Middle frontal gyrus (tissue), 1 donor: ENCODE measurements at regions not wholly inside any gene's neighbourhood (a gene's known extent, or its start where the extent isn't known, plus 50 kb on each side); places are given as distances from the start of the nearest gene placed in this dataset.
"Not testable (repeated sequence)": the region's sequence is repeated elsewhere in the genome, so short reads cannot be mapped to it uniquely, and the experiment has no call there.

ENCODE experiments used
- DNase-seq: peaks from one replicate; pipeline ENCODE4 v3.0.0-alpha.2; 2015; ENCODE audit warnings: low spot score; ENCODE audit errors: extremely low spot score

DNA sequence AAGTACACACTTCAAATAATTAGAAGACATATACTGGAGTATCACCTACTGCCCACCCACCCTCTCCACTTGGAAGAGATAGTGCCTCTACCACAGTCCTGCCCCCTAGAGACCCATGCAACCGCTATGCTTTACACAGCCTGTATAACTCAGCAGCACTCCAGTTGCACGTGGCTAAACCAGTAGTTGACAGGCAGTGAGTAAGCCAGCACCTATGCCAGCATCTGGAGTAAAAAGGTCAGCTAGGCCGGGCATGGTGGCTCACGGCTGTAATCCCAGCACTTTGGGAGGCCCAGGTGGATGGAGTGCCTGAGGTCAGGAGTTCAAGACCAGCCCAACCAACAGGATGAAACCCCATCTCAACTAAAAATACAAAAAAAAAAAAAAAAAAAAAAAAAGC, 356.4 kb downstream of the NR2F1-AS1 start:
- DNase-seq = no peak

DNA sequence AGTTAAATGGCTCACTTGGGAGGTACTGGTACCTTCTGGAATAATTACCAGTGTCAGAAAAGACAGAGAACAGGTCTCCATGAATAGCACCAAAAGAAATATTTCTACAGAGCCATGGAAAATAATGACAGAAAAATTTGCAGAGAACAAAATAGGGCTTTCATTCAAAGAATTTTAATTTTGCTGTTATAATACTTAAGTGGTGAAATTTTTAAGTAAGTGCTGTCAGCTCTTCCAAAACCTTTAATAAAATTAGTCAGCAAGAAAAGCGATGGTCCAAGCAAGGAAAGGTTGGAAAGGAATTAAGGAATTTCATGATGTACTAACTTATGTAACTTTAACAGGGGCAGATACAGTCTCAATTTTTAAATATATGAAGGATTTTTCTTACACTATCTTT, 359.2 kb downstream of the NR2F1-AS1 start:
- no peak for DNase-seq

GRCh38 chr5:93220431-93220830, 360.6 kb downstream of the NR2F1-AS1 start:
- DNase-seq = no peak

GRCh38 chr5:93219641-93220145, 361.3 kb downstream of the NR2F1-AS1 start:
- DNase-seq = no peak

DNA sequence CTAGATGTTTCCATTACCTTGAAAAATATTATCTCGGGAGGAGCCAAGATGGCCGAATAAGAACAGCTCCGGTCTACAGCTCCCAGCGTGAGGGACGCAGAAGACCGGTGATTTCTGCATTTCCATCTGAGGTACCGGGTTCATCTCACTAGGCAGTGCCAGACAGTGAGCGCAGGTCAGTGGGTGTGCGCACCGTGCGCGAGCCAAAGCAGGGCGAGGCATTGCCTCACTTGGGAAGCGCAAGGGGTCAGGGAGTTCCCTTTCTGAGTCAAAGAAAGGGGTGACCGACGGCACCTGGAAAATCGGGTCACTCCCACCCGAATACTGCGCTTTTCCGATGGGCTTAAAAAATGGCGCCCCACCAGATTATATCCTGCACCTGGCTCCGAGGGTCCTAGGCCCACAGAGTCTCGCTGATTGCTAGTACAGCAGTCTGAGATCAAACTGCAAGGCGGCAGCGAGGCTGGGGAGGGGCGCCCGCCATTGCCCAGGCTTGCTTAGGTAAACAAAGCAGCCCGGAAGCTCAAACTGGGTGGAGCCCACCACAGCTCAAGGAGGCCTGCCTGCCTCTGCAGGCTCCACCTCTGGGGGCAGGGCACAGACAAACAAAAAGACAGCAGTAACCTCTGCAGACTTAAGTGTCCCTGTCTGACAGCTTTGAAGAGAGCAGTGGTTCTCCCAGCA, 367.8 kb downstream of the NR2F1-AS1 start:
- DNase-seq = not testable (repeated sequence)

DNA sequence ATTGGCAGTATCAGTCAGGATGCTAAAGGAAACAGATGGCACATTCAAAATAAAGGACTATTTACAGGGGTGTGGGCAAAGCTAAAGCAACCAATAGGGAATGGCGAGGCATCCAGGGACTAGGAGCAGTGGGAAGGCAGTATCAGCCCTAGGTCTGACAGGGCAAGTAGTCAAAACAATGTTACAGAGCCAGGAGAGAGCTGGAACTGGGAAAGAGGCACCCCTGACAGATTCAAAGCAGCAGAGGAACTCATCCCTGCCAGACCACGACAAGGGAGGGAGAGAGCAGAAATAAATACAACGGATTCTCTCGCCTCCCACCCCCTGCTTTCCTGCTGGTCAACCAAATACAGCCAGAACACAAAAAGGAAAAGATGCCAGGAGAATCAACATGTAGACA, 371.5 kb downstream of the NR2F1-AS1 start:
- no peak for DNase-seq

DNA sequence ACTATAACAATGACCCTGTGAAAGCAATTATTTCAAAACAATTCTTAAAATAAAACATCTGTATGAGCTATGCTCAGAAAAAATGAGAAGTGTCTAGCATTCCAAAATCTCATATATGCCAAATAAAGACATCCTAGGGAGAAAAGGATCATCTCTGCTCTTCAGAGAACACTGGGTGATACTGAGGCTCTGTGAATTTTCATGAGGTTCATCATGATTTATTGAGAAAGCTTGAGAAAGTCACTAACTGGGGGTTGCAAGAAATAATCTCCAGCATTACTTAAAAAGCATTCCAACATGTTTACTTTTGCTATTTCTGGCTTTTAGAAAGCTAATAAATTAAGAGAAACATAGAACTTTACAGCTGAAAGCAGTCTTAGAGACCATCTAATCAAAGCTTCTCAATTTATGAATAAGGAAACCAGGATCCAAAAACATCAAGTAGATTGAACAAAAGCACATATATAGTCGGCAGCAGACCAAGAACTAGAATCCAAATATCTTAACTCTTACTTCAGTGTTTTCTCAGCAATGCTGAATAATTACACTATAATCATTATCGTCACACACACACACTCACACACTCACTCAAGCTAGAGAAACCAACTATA, 372.8 kb downstream of the NR2F1-AS1 start:
- no peak for DNase-seq

GRCh38 chr5:93206203-93206602, 374.8 kb downstream of the NR2F1-AS1 start:
- no peak for DNase-seq

DNA sequence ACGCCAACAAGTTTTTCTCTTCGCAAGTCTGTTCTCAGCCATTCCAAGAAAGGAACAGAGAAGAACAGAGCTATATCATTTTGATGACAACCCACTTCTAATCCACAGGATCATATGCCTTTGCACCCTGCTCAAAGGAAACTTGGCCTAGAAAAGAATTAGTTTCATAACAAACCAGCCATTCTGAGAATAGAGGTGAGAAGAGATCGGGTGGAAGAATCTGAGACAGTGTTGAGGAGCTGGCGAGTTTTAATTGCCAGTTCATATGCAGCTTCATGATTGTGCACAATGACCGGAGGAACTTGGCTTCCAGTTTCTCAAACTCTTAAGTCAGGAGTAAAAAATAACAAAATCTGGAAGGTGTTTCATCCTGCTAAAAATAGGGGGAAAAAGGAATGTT, 380.0 kb downstream of the NR2F1-AS1 start:
- DNase-seq = peak; percentile 43

GRCh38 chr5:93196986-93197385, 384.0 kb downstream of the NR2F1-AS1 start:
- no peak for DNase-seq

- no peak for DNase-seq
Observed at GRCh38 chr5:93193431-93194347, 387.3 kb downstream of the NR2F1-AS1 start.

GRCh38 chr5:93192683-93193082, 388.3 kb downstream of the NR2F1-AS1 start:
- DNase-seq = no peak

DNA sequence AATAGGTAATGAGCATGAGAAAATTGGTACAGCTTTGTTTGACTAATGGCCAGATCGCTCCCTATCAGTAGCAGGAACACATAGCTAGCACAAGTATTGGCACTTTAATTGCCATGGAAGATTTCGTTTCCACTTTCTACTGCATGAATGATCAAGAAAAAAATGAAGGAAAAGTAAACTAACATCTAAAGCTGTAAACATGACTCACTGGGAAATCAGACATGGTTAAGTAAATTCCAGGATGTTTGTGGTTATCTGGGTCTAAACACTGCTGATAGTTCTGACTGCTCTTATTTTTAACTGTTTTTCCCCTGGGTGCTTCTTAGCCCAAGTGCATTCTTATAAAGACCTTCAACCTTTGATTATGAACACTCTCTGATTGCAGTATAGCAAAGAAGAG, 388.9 kb downstream of the NR2F1-AS1 start:
- DNase-seq = no peak

DNA sequence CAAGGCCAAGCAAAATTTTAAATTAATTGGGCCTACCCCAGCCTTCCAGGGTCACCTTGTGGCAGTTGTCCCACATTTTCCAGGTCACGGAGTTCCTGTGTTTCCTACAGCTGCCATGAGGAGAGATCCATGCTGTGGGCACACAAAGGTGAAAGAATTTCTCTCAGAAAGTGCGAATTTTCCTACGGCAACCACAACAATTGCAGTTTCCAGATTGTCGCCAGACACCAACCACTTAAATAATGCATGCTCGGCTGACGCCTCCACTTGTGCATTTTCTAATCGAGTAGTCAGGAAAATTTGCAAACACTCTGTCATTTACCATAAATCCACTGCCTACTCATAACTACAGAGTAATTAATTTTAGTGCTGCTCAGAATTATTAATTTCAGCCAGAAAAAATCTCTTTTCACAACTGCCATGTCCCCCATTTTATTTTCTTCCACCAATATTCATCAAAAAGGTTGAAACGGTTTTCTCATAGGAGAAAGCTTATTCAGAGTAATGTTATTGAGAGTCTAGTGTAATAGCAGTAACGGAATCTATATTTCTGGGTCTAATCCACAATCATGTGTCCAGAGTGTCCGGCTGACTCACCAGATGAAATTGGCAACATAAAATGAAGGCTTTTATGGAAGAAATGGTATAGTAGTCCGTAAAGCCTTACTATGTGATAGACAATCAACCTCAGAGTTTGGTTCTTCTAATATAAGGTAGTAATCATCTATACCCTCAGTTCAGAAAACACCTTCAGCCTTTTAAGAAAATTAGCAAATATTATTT, 389.8 kb downstream of the NR2F1-AS1 start:
- no peak for DNase-seq

DNA sequence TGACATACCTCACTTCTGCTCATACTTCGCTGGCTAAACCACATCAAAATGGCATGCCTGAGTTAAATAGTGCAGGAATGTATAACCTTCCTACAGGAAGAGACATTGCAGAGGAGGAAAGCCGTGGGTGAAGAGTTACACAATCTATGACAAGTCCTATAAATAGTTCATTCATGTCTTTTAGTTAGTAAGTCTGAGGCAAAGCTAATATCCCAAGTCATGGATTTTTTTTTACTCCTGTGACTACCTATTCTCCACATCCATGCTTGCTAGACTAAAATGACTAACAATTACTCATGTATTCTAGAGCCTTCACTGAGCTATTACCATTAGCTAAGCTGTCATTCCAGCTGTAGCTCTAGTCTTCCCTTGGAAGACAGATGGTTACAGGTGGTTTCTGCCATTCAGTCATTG, 391.3 kb downstream of the NR2F1-AS1 start:
- DNase-seq = no peak

- no peak for DNase-seq
Observed at GRCh38 chr5:93188876-93189485, 392.0 kb downstream of the NR2F1-AS1 start.

DNA sequence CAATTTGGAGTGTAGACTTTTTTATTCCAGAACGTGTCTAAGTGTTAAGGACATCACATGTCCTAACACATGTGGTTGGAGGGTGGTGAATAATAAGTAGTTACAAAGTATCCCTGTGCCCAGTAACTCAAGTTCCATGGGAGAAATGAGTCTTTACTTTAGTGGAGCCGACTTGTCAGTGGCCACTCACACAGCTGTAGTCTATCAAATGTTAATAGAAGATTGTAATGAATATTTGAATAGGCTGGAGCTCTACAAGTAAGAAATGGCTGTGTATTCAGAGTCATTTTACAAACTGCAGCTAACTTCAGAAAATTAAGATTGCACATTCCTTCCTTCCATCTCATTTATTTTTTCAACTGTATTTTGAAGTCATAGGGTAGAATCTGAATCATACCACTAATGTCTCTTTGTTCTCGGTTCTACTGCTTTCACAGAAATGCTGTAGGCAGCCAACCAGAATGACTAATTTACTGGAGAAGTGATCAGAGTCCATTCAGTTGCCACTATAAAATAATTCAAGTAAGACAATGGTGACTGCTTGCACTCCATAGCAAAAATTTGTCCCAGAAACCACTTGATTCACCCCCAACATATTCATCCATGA, 394.8 kb downstream of the NR2F1-AS1 start:
- no peak for DNase-seq

DNA sequence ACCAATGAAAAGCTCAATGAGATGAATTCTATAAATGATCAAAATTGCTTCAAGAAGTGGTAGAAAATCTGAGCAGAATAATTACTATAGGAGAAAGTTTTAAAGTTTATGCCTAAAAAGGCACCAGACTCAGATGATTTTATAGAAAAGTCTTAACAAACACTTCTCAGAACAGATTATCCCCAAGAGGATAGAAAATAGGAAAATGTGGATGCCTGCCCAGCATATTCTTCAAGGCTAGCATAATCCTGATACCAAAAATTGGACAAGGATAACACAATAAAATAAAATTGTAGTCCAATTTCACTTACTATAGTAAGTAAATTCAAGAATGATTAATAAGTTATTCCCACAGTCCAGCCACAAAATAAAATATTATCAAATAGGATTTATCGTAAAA, 397.0 kb downstream of the NR2F1-AS1 start:
- no peak for DNase-seq

DNA sequence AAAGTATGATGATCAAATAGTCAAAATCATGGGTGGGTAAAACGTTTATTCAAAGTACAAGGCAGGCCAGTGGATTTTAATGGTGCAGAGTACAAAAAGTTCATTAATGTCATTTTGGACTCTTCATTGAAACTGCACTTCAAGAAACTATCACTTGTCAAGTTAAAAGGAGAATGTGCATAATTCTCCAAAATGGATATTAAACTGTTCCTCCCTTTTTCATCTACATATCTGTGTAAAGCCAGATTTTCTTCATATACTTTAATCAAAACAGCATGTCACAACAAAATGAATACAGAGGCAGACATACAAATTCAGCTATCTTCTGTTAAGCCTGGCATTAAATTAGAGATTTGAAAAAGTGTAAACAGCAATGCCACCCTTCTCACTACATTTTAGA, 401.6 kb downstream of the NR2F1-AS1 start:
- no peak for DNase-seq

DNA sequence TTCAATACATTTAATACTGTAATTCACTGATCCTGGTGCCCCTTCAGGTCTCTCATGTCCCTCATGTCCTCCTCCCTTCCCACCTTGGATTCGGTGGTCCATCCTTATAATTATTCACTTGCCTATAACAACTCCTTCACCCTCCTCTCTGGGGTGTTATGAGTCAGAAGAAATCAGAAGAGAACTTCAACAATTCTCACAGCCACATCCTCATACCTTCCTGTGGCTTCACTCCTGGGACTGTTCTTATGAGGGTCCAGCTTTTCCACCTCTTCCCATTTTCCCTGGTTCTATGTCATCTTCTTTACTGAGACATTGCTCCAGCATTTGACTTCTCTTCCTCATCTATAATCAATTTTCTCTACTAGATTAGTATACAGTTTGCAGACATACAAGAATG, 406.1 kb downstream of the NR2F1-AS1 start:
- DNase-seq = no peak
